Embryonic facial prominence (tissue), 1 donor: ENCODE measurements at regions not wholly inside any gene's neighbourhood (a gene's known extent, or its start where the extent isn't known, plus 50 kb on each side); places are given as distances from the start of the nearest gene placed in this dataset.

Experiments
- DNase-seq: peaks from one replicate; pipeline ENCODE4 v3.0.0-alpha.2; 2016; ENCODE audit errors: extremely low spot score

- DNase-seq = no peak
Observed at GRCh38 chr13:83333614-83334388, 548.5 kb downstream of the SLITRK1 start.

DNA sequence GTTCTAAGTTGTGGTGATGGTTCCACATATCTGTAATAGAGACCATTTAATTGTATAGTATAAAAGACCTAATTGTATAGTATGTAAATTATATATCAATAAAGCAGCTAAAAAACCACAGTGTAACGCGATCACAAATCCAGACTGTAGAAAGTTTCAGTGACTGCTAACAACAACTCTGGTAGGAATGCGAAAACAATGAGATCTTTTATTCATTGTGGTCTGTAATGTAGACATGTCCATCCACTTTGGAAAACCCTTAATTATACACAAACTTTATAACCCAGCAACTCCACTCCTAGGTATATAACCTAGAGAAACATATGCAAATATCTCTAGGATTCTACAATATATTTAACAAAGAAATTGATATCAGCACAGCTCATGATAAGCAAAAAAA is 549.5 kb downstream of the SLITRK1 start:
- no peak for DNase-seq

GRCh38 chr13:83327091-83327490 is 555.2 kb downstream of the SLITRK1 start:
- DNase-seq = no peak

GRCh38 chr13:83325125-83325853 is 557.0 kb downstream of the SLITRK1 start:
- DNase-seq = no peak

- DNase-seq = no peak
Observed at GRCh38 chr13:83311886-83312577, 570.2 kb downstream of the SLITRK1 start.

DNA sequence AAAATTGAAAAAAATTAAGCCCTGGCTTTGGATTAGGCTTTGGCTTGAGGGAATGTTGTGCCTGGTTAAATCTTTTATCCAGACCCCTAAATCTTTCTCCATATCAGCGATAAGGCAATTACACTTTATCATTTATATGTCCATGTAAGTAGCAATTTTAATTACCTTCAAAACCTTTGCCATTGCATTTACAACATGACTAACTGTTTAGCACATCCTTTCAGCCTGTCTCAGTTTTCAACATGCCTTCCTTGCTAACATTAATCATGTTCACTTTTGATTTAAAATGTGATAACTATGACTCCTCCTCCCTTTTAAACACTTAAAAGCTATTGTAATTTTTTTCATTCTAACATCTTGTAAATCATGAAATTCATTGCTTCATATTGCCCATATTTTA is 583.7 kb downstream of the SLITRK1 start:
- no peak for DNase-seq

- DNase-seq = no peak
Observed at GRCh38 chr13:83297586-83298290, 584.5 kb downstream of the SLITRK1 start.

- DNase-seq = no peak
Observed at GRCh38 chr13:83295686-83296085, 586.6 kb downstream of the SLITRK1 start.

DNA sequence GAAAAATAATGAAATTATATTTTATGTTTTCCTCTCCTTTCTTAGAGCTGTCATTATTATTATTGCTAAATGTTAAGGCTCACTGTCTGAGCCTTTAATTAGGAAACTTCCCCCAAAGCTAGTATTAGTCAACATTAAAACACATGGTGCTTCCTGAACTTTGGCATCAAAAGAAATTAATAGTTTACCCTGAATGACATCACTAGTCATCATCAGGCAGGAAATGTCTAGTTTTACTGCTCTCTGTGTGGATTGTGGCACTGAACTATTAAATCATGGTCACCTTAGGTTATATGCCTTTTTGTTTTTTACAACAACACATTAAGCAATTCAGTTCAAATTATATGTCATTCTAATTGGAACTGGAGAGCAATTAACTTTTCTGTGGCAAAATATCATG is 595.5 kb downstream of the SLITRK1 start:
- no peak for DNase-seq

DNA sequence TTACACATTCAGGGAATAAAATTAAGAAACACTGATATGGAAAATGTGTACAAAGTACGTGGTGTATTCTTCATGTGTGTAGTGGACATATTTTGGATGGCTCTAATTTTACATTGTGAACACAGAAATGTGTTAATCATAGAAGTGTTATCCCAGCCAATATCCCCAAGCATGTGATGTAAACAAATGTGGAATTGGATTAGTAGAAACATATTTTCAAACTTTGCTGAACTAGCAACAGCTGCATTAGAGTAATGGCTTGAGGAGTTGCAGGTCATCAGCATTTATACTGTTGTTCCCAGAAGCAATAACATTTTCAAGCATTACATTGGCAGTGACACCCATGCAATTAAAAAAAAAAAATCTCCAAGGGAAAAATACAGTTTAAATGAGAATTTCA is 600.6 kb downstream of the SLITRK1 start:
- no peak for DNase-seq

GRCh38 chr13:83274679-83275078 is 607.6 kb downstream of the SLITRK1 start:
- DNase-seq = no peak

GRCh38 chr13:83272652-83273240 is 609.5 kb downstream of the SLITRK1 start:
- DNase-seq = no peak

- no peak for DNase-seq
Observed at GRCh38 chr13:83272076-83272475, 610.2 kb downstream of the SLITRK1 start.

DNA sequence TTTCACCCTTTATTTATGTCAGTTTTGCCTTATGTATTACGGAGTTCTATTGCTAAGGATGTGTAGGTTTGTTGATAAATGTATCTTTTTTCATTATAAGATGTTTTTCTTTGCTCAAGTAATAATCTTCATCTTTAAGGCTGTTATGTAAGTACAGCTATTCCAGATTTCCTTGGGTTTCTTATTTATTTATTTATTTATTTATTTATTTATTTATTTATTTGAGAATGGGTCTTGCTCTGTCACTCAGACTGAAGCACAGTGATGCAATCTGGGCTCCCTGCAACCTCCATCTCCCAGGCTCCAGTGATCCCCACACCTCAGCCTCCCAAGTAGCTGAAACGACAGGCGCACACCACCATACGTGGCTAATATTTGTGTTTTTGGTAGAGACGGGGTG is 617.0 kb downstream of the SLITRK1 start:
- DNase-seq = no peak

DNA sequence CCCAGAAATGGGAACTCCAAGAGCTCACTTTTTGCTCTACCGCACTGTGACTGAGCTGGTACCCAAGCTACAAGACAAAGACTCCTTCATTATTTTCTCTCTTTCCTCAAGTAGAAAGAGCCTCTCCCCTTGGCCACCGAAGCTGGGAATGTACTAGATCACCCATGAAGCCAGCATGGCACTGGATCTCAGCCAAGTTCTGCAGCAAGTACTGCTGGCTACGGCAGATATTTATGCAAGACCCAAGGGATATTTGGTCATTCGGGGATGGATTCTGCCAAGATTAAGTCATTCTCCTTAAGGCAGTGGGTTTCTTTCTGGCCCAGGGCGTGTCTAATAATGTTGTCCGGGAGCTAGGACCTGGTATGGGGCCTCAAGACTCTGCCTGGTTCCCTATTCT is 633.5 kb downstream of the SLITRK1 start:
- DNase-seq = no peak

- no peak for DNase-seq
Observed at GRCh38 chr13:83232626-83233025, 649.6 kb downstream of the SLITRK1 start.

DNA sequence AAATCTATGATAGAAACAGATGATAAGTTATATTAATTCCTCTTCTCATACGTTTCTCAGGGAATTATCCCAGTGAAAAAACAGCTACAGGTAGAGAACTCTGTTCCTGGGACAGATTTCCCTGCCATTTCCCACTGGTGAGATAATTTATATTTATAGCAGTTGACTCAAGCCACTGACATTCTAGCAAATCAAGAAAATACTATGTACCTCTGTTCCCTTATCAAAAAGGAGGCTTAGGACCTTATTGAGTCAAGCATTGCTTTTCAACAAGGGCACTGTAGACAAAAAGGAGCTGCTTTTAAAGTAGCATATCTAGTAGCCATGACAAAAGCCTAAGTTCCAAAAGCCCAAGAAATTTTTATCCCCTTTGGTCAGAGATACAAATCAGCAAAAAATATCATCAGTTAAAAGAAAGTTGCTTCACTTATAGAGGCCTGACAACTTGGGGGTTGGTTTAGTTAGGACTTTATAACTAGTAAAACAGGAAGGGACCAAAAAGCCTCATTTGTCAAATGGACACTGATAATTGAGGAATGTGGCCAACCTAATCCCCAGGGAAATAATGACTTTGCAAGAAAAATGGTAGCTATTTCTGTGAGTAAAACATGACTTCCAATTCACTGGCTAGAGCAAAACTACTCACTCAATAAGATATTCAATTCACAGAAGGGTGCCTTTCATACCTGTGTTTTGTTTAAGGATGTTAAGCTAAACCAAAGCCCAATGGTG is 652.5 kb downstream of the SLITRK1 start:
- no peak for DNase-seq

DNA sequence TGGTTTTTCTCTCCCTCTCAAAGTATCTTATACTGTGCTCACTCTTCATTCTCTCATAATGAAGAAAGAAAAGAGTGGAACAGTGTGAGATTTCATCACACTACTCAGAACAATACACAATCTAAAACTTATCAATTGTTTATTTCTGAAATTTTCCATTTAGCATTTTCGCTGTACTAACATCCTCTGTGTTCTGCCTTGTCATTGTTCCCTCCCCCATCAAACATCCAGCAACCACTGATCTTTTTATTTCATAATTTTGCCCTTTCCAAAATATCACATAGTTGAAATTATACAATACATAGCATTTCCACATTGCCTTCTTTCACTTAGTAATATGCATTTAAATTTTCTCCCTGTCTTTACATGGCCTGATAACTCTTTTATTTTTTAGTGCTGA is 658.7 kb downstream of the SLITRK1 start:
- no peak for DNase-seq

DNA sequence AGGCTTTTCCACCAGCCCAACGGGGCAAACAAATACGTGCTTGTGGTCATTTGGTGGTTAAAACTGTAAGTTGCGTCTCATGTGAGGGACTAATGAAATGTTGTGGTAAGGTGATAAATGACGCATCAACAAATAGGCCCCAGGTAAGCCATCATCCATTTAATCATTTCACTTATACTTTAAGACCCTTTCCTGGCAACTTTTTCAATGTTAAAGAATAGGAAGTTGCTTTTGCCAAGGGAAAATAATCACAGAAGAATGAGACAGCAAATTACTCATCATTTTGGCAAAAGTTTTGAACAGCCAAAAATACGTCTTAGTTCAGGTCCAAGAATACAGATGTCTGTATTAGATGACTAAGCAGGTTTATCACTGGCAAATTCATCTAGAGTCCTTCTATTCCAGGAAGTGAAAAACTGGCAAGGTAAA is 660.4 kb downstream of the SLITRK1 start:
- no peak for DNase-seq

GRCh38 chr13:83221256-83221655 is 661.0 kb downstream of the SLITRK1 start:
- no peak for DNase-seq

GRCh38 chr13:83220241-83220640 is 662.0 kb downstream of the SLITRK1 start:
- no peak for DNase-seq
